Endothelial cell of umbilical vein (primary cell): ENCODE measurements at regions not wholly inside any gene's neighbourhood (a gene's known extent, or its start where the extent isn't known, plus 50 kb on each side); places are given as distances from the start of the nearest gene placed in this dataset.

Experiments
- CTCF ChIP-seq, 2 donors: IDR thresholded peaks; 1 replicate in 1 of 2; 2 replicates in 1 of 2; pipeline ENCODE4 v1.5.1; 2011; ENCODE audit warnings: low read length in 2 of 2, mild to moderate bottlenecking in 2 of 2, moderate library complexity in 2 of 2, control low read depth in 1 of 2, inconsistent platforms in 1 of 2, low read depth in 1 of 2; ENCODE audit not compliant: insufficient read depth in 1 of 2; ENCODE audit errors: extremely low read depth in 1 of 2
- JUN ChIP-seq: IDR thresholded peaks from 2 replicates; pipeline ENCODE4 v1.6.1; 2011; ENCODE audit warnings: borderline replicate concordance, low read depth; ENCODE audit not compliant: insufficient read length, insufficient read depth
- MAX ChIP-seq: IDR thresholded peaks from 2 replicates; pipeline ENCODE4 v1.6.1; 2011; ENCODE audit not compliant: insufficient read depth, insufficient read length
- POLR2A ChIP-seq: IDR thresholded peaks from 2 replicates; pipeline ENCODE4 v1.6.1; 2012; ENCODE audit warnings: low read depth, mild to moderate bottlenecking, control low read depth, low read length
- POLR2AphosphoS5 ChIP-seq: IDR thresholded peaks from 2 replicates; pipeline ENCODE4 v1.6.1; 2012; ENCODE audit warnings: low read depth, mild to moderate bottlenecking, control low read depth, low read length, moderate library complexity; ENCODE audit not compliant: insufficient read depth

GRCh38 chr9:134556531-134557068, 85.0 kb upstream of the COL5A1 start:
- no peak for TF ChIP-seq CTCF (IDR thresholded peaks at IDR 0.05; ENCODE audit: extremely low read depth in 1 of 2, insufficient read depth in 1 of 2, low read depth in 1 of 2, low read length in 2 of 2)
- TF ChIP-seq POLR2AphosphoS5: no peak
- no peak for TF ChIP-seq MAX
- no peak for TF ChIP-seq POLR2A
- TF ChIP-seq JUN: no peak
